ENCODE measurements at regions not wholly inside any gene's neighbourhood (a gene's known extent, or its start where the extent isn't known, plus 50 kb on each side); places are given as distances from the start of the nearest gene placed in this dataset.

- Histone ChIP-seq H3F3A (ENCODE audit: control insufficient read depth, insufficient read depth) (no peaks in the 10 kb centered on the region), H3K4me1 (ENCODE audit: control insufficient read depth, low read length) (no peaks in the 10 kb centered on the region), H3K27ac (ENCODE audit: low read depth, low read length) (no peak overlapping the region), H3K9me3 (ENCODE audit: control insufficient read depth, insufficient read depth, low read length) (no peaks in the 10 kb centered on the region), H3K36me3 (ENCODE audit: control insufficient read depth, low read length) (no peaks in the 10 kb centered on the region), H3K79me2 (ENCODE audit: control insufficient read depth, low read length) (no peaks in the 10 kb centered on the region), H3K4me2 (ENCODE audit: low read length) (no peak overlapping the region), H4K20me1 (ENCODE audit: control insufficient read depth, insufficient read depth, low read depth, low read length) (no peaks in the 10 kb centered on the region), H3K9me2 (replicated peaks; ENCODE audit: control insufficient read depth, low read length) (no peaks in the 10 kb centered on the region), H3K4me3 (ENCODE audit: low read length) (no peak overlapping the region), H3K27me3 (ENCODE audit: control insufficient read depth, low read length) (peaks cover 4% of the 10 kb centered on the region)
- TF ChIP-seq EZH2phosphoT487 (IDR thresholded peaks at IDR 0.05; ENCODE audit: borderline replicate concordance, low read length) = no peak
- TF ChIP-seq, protein P1, sequence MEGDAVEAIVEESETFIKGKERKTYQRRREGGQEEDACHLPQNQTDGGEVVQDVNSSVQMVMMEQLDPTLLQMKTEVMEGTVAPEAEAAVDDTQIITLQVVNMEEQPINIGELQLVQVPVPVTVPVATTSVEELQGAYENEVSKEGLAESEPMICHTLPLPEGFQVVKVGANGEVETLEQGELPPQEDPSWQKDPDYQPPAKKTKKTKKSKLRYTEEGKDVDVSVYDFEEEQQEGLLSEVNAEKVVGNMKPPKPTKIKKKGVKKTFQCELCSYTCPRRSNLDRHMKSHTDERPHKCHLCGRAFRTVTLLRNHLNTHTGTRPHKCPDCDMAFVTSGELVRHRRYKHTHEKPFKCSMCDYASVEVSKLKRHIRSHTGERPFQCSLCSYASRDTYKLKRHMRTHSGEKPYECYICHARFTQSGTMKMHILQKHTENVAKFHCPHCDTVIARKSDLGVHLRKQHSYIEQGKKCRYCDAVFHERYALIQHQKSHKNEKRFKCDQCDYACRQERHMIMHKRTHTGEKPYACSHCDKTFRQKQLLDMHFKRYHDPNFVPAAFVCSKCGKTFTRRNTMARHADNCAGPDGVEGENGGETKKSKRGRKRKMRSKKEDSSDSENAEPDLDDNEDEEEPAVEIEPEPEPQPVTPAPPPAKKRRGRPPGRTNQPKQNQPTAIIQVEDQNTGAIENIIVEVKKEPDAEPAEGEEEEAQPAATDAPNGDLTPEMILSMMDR (IDR thresholded peaks at IDR 0.05; ENCODE audit: low read depth, low read length, poor library complexity, severe bottlenecking) = no peak
Measured at GRCh38 chr6:71405416-71405815, 116.8 kb downstream of the OGFRL1 start.

- H3K4me3 ChIP-seq (ENCODE audit: low read length) = no peak overlapping the region
- no peak overlapping the region for H3K4me2 ChIP-seq (ENCODE audit: low read length)
- H3K27ac ChIP-seq (ENCODE audit: low read depth, low read length) = no peak overlapping the region
- no peaks in the 10 kb centered on the region for H4K20me1 ChIP-seq (ENCODE audit: control insufficient read depth, insufficient read depth, low read depth, low read length)
- no peaks in the 10 kb centered on the region for H3K4me1 ChIP-seq (ENCODE audit: control insufficient read depth, low read length)
- no peaks in the 10 kb centered on the region for H3K79me2 ChIP-seq (ENCODE audit: control insufficient read depth, low read length)
- H3K9me3 ChIP-seq (ENCODE audit: control insufficient read depth, insufficient read depth, low read length) = no peaks in the 10 kb centered on the region
- peaks cover 4% of the 10 kb centered on the region for H3K27me3 ChIP-seq (ENCODE audit: control insufficient read depth, low read length)
- no peak for TF ChIP-seq EZH2phosphoT487 (IDR thresholded peaks at IDR 0.05; ENCODE audit: borderline replicate concordance, low read length)
- TF ChIP-seq, protein P1 (IDR thresholded peaks at IDR 0.05; ENCODE audit: low read depth, low read length, poor library complexity, severe bottlenecking) = no peak
- H3K9me2 ChIP-seq (replicated peaks; ENCODE audit: control insufficient read depth, low read length) = no peaks in the 10 kb centered on the region
- no peaks in the 10 kb centered on the region for H3F3A ChIP-seq (ENCODE audit: control insufficient read depth, insufficient read depth)
- H3K36me3 ChIP-seq (ENCODE audit: control insufficient read depth, low read length) = no peaks in the 10 kb centered on the region
Measured at GRCh38 chr6:71406865-71407860, 118.6 kb downstream of the OGFRL1 start.

GRCh38 chr6:71408787-71409723 is 120.4 kb downstream of the OGFRL1 start:
- H3K79me2 ChIP-seq (ENCODE audit: control insufficient read depth, low read length) = no peaks in the 10 kb centered on the region
- H3F3A ChIP-seq (ENCODE audit: control insufficient read depth, insufficient read depth) = no peaks in the 10 kb centered on the region
- H3K27me3 ChIP-seq (ENCODE audit: control insufficient read depth, low read length) = peaks cover 4% of the 10 kb centered on the region
- no peaks in the 10 kb centered on the region for H3K36me3 ChIP-seq (ENCODE audit: control insufficient read depth, low read length)
- no peaks in the 10 kb centered on the region for H4K20me1 ChIP-seq (ENCODE audit: control insufficient read depth, insufficient read depth, low read depth, low read length)
- H3K9me3 ChIP-seq (ENCODE audit: control insufficient read depth, insufficient read depth, low read length) = no peaks in the 10 kb centered on the region
- no peak overlapping the region for H3K4me3 ChIP-seq (ENCODE audit: low read length)
- H3K27ac ChIP-seq (ENCODE audit: low read depth, low read length) = no peak overlapping the region
- TF ChIP-seq, protein P1 (IDR thresholded peaks at IDR 0.05; ENCODE audit: low read depth, low read length, poor library complexity, severe bottlenecking) = no peak
- no peak for TF ChIP-seq EZH2phosphoT487 (IDR thresholded peaks at IDR 0.05; ENCODE audit: borderline replicate concordance, low read length)
- H3K4me1 ChIP-seq (ENCODE audit: control insufficient read depth, low read length) = no peaks in the 10 kb centered on the region
- H3K4me2 ChIP-seq (ENCODE audit: low read length) = no peak overlapping the region
- H3K9me2 ChIP-seq (replicated peaks; ENCODE audit: control insufficient read depth, low read length) = no peaks in the 10 kb centered on the region

Measured in DOHH2 (cell line).